ENCODE measurements at regions not wholly inside any gene's neighbourhood (a gene's known extent, or its start where the extent isn't known, plus 50 kb on each side); places are given as distances from the start of the nearest gene placed in this dataset.

DNA sequence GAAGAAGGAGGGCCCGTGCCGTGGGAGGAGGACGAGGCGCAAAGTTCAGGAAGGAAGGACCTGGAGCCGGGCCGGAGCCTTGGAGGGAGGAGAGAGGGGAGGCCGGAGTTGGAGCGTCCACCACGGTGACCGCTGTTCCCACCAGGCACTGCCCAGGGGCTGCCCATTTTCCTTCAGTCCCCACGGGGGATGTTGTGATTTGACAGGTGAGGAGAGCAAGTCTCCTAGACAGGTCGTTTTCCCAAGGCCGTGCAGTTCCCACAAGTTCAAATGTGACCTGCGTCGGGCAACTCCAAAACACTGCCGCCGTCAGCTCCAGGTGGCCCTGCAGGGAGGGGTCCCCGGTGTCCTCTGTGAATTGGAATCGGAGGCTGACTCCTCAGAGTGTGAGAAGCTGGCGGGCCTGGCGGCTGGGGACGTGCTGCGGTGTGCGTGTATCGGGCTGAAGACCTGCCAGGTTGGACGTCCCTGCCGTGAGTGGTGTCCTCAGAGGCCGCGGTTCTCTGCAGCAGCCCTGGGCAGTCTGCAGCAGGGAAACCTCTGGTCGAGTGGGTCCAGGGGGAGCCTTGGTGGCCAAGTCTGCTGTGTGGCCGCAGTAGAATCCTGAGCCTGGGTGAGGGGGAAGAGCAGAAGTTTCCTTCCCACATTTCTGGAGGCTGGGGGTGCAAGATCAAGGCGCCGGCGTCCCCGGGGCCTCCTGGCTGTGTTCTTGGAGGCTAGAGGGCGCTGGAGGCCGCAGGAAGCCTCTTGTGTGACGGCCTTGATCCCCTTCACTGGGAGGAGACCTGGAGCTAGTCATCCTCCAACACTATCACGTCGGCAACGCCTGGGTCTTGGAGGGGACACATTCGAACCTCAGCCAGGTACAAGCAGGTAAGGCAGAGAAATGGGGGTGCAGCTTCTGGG is 115.1 kb upstream of the FRMD1 start:
- H3K9me2 ChIP-seq (replicated peaks; ENCODE audit: insufficient read depth, low read length): no peaks in the 10 kb centered on the region
- H4K20me1 ChIP-seq (ENCODE audit: insufficient read depth, low read length): no peaks in the 10 kb centered on the region
- H3K9ac ChIP-seq (ENCODE audit: low read length): no peak overlapping the region
- no peaks in the 10 kb centered on the region for H3K9me3 ChIP-seq (replicated peaks; ENCODE audit: insufficient read depth, low read length)
- no peaks in the 10 kb centered on the region for H3K27me3 ChIP-seq (replicated peaks; ENCODE audit: insufficient read depth, low read length)
- H3K4me3 ChIP-seq (ENCODE audit: low read length): no peak overlapping the region
- H3K79me2 ChIP-seq (ENCODE audit: low read length): no peaks in the 10 kb centered on the region
- TF ChIP-seq EZH2phosphoT487 (IDR thresholded peaks at IDR 0.05; ENCODE audit: low read length) (no peak), EZH2 (optimal IDR thresholded peaks at IDR 0.05; ENCODE audit: low read depth, low read length) (no peak)
- TF ChIP-seq, protein P1, sequence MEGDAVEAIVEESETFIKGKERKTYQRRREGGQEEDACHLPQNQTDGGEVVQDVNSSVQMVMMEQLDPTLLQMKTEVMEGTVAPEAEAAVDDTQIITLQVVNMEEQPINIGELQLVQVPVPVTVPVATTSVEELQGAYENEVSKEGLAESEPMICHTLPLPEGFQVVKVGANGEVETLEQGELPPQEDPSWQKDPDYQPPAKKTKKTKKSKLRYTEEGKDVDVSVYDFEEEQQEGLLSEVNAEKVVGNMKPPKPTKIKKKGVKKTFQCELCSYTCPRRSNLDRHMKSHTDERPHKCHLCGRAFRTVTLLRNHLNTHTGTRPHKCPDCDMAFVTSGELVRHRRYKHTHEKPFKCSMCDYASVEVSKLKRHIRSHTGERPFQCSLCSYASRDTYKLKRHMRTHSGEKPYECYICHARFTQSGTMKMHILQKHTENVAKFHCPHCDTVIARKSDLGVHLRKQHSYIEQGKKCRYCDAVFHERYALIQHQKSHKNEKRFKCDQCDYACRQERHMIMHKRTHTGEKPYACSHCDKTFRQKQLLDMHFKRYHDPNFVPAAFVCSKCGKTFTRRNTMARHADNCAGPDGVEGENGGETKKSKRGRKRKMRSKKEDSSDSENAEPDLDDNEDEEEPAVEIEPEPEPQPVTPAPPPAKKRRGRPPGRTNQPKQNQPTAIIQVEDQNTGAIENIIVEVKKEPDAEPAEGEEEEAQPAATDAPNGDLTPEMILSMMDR (IDR thresholded peaks at IDR 0.05; ENCODE audit: low read length): no peak
- H2AFZ ChIP-seq (ENCODE audit: low read length): no peak overlapping the region
- H3K4me2 ChIP-seq (ENCODE audit: low read depth, low read length): no peak overlapping the region
- no peak for DNase-seq
- H3K27ac ChIP-seq (ENCODE audit: low read length): no peak overlapping the region
- H3K4me1 ChIP-seq (ENCODE audit: low read length): peaks cover 8% of the 10 kb centered on the region
- 0 out of 2 replicates have a peak, but pooled peaks cover 3% of the 10 kb centered on the region for H3F3A ChIP-seq (ENCODE audit: insufficient read depth, low read length)
- no peaks in the 10 kb centered on the region for H3K36me3 ChIP-seq (replicated peaks; ENCODE audit: insufficient read depth, low read length)

DNA sequence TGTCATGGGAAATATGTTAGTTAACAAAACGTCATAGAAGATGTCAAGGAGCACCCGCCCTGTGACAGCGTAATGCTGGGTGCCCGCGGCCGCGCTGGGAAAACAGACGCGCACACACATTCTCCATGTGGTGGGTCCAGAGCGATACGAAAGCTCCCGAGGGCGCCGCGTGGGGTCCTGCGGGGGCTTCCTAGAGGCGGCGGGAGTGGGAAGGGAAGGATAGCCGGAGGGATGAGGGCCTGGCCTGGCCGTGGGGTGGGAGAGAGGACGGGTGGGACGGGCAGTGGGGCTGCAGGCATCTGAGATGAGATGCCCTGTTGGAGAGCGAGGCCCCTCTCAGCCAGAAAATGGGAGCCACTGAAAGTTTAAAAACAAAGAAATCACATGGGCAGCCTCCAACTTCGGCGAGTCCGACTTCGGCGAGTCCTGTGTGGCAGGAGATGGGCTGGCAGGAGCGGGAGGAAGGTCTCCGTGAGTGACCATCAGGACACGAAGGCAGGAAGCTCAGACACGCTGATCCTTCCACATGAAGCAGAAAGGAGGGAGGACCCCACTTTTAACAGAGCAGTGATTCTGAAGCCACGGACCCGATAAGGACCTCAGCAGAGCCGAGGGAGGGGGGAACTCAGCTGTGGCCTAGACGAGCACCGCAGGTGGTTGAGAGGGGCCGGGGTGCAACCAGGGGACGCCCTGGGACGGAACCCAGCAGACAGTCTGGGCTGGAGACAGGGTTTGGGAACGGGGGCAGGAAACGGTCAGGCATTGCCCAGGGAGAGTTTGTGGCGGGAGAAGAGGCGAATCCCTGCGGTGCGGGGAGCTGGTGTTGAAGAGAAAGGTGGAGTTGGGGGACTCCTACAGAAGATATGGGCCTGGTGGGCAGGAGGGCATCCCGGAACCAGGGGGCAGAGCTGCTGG is 114.1 kb upstream of the FRMD1 start:
- Histone ChIP-seq H3F3A (ENCODE audit: insufficient read depth, low read length) (no peaks in the 10 kb centered on the region), H3K9me2 (replicated peaks; ENCODE audit: insufficient read depth, low read length) (no peaks in the 10 kb centered on the region)
- no peak for DNase-seq

DNA sequence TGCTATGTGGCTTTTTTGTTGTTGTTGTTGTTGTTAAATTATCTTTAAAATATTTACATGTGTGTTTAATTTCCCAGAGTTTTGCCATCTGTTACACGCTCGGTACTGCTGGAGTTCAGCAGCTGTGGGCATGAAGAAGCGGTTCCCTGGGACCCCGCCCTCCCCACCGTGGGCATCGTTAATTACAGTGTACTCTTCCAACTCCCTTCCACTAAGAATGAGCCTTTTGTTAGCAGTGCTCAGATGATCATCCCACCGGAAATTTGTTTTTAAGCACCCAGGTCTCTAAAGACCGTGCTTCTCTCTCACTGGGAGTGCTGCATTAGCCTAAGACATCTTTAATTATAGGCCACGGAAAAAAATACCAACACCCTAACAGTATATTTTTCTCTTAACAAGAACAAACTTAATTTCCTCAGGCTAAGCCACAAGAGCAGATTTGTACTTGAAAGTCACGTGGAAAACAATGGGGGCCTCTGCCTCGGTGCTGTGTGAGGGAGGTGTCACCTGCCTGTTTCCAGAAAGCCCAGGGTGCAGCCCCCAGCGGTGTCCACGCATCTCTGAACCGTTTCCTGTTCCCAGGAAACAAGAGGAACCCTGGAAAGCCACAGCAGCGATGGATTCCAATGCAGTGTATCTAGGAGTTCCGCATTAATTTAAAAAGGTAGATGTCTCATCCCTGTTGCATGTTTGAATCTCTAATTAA is 113.3 kb upstream of the FRMD1 start:
- H3K4me2 ChIP-seq (ENCODE audit: low read depth, low read length): no peak overlapping the region
- H3K9ac ChIP-seq (ENCODE audit: low read length): no peak overlapping the region
- no peaks in the 10 kb centered on the region for H3F3A ChIP-seq (ENCODE audit: insufficient read depth, low read length)
- H3K9me3 ChIP-seq (replicated peaks; ENCODE audit: insufficient read depth, low read length): no peaks in the 10 kb centered on the region
- H3K36me3 ChIP-seq (replicated peaks; ENCODE audit: insufficient read depth, low read length): no peaks in the 10 kb centered on the region
- no peaks in the 10 kb centered on the region for H3K9me2 ChIP-seq (replicated peaks; ENCODE audit: insufficient read depth, low read length)
- TF ChIP-seq, protein P1 (IDR thresholded peaks at IDR 0.05; ENCODE audit: low read length): no peak
- TF ChIP-seq EZH2phosphoT487 (IDR thresholded peaks at IDR 0.05; ENCODE audit: low read length): no peak
- TF ChIP-seq EZH2 (optimal IDR thresholded peaks at IDR 0.05; ENCODE audit: low read depth, low read length): no peak
- no peak overlapping the region for H3K27ac ChIP-seq (ENCODE audit: low read length)
- H3K4me3 ChIP-seq (ENCODE audit: low read length): no peak overlapping the region
- no peaks in the 10 kb centered on the region for H3K27me3 ChIP-seq (replicated peaks; ENCODE audit: insufficient read depth, low read length)
- H2AFZ ChIP-seq (ENCODE audit: low read length): no peak overlapping the region
- no peaks in the 10 kb centered on the region for H3K4me1 ChIP-seq (ENCODE audit: low read length)
- H3K79me2 ChIP-seq (ENCODE audit: low read length): no peaks in the 10 kb centered on the region
- no peaks in the 10 kb centered on the region for H4K20me1 ChIP-seq (ENCODE audit: insufficient read depth, low read length)
- no peak for DNase-seq

More for the DNA sequence above, 114.1 kb upstream of the FRMD1 start:
- H3K4me3 ChIP-seq (ENCODE audit: low read length): no peak overlapping the region
- H3K79me2 ChIP-seq (ENCODE audit: low read length): no peaks in the 10 kb centered on the region
- no peak overlapping the region for H2AFZ ChIP-seq (ENCODE audit: low read length)
- H3K9me3 ChIP-seq (replicated peaks; ENCODE audit: insufficient read depth, low read length): no peaks in the 10 kb centered on the region
- H3K27ac ChIP-seq (ENCODE audit: low read length): no peak overlapping the region
- no peaks in the 10 kb centered on the region for H4K20me1 ChIP-seq (ENCODE audit: insufficient read depth, low read length)
- TF ChIP-seq, protein P1 (IDR thresholded peaks at IDR 0.05; ENCODE audit: low read length): no peak
- TF ChIP-seq EZH2phosphoT487 (IDR thresholded peaks at IDR 0.05; ENCODE audit: low read length) (no peak), EZH2 (optimal IDR thresholded peaks at IDR 0.05; ENCODE audit: low read depth, low read length) (no peak)
- no peak overlapping the region for H3K4me2 ChIP-seq (ENCODE audit: low read depth, low read length)
- H3K27me3 ChIP-seq (replicated peaks; ENCODE audit: insufficient read depth, low read length): no peaks in the 10 kb centered on the region
- no peaks in the 10 kb centered on the region for H3K36me3 ChIP-seq (replicated peaks; ENCODE audit: insufficient read depth, low read length)
- no peak overlapping the region for H3K9ac ChIP-seq (ENCODE audit: low read length)
- peaks cover 2% of the 10 kb centered on the region for H3K4me1 ChIP-seq (ENCODE audit: low read length)
